GM23338 (cell line): ENCODE measurements at regions not wholly inside any gene's neighbourhood (a gene's known extent, or its start where the extent isn't known, plus 50 kb on each side); places are given as distances from the start of the nearest gene placed in this dataset.
A peak's percentile ranks its signal among the peaks of the same experiment; 100 is the strongest.

Source experiments
- ATAC-seq: fragments of 200-7000 bp; cut with Tn5 transposase; 3 replicates; pipeline ENCODE4 v1.9.1; 2020
- DNase-seq: peaks from one replicate; pipeline ENCODE4 v3.0.0-alpha.2; 2015; ENCODE audit warnings: low spot score
- H2AFZ ChIP-seq: fragments of 200-600 bp; sonication (generic); 2 replicates; pipeline ENCODE4 v1.8.0; 2016; ENCODE audit warnings: antibody characterized with exemption, mild to moderate bottlenecking, moderate library complexity
- H3F3A ChIP-seq: fragments of 200-600 bp; sonication (generic); replicated peaks from 2 replicates; pipeline ENCODE4 v1.8.0; 2017; ENCODE audit warnings: antibody characterized with exemption, mixed run types, low read depth
- H3K27ac ChIP-seq: fragments of 200-600 bp; sonication (generic); 2 replicates; pipeline ENCODE4 v1.6.1; 2016; ENCODE audit warnings: low read depth
- H3K27me3 ChIP-seq: fragments of 200-600 bp; sonication (generic); 2 replicates; pipeline ENCODE4 v1.8.0; 2016; ENCODE audit warnings: mild to moderate bottlenecking, mixed run types, moderate library complexity; ENCODE audit not compliant: insufficient read depth
- H3K36me3 ChIP-seq: fragments of 200-600 bp; sonication (generic); 2 replicates; pipeline ENCODE4 v1.8.0; 2016; ENCODE audit warnings: mild to moderate bottlenecking; ENCODE audit not compliant: insufficient read depth
- H3K4me1 ChIP-seq: fragments of 200-600 bp; sonication (generic); 2 replicates; pipeline ENCODE4 v1.8.0; 2016; ENCODE audit warnings: mild to moderate bottlenecking, moderate library complexity; ENCODE audit not compliant: insufficient read depth
- H3K4me2 ChIP-seq: fragments of 200-600 bp; sonication (generic); 2 replicates; pipeline ENCODE4 v1.7.1; 2017; ENCODE audit warnings: mixed run types
- H3K4me3 ChIP-seq: fragments of 200-600 bp; sonication (generic); 2 replicates; pipeline ENCODE4 v1.6.1; 2016; ENCODE audit warnings: mixed run types
- H3K79me2 ChIP-seq: fragments of 200-600 bp; sonication (generic); replicated peaks from 2 replicates; pipeline ENCODE4 v1.8.0; 2017; ENCODE audit warnings: mild to moderate bottlenecking; ENCODE audit not compliant: insufficient read depth
- H3K9me2 ChIP-seq: fragments of 200-600 bp; sonication (generic); 2 replicates; pipeline ENCODE4 v1.8.0; 2017; ENCODE audit not compliant: insufficient read depth
- H4K20me1 ChIP-seq: fragments of 200-600 bp; sonication (generic); replicated peaks from 2 replicates; pipeline ENCODE4 v1.8.0; 2017; ENCODE audit warnings: mild to moderate bottlenecking; ENCODE audit not compliant: insufficient read depth
- H3K27ac Mint-ChIP-seq: 2 replicates; pipeline ENCODE4 v1.8.0; 2020; ENCODE audit warnings: inconsistent platforms, mild to moderate bottlenecking, moderate library complexity, mixed read lengths
- H3K27me3 Mint-ChIP-seq: 3 replicates; pipeline ENCODE4 v1.8.0; 2022; ENCODE audit warnings: low read depth, mild to moderate bottlenecking, moderate library complexity, mixed read lengths, inconsistent platforms; ENCODE audit not compliant: insufficient read depth, poor library complexity
- H3K36me3 Mint-ChIP-seq: 3 replicates; pipeline ENCODE4 v1.8.0; 2021; ENCODE audit warnings: low read depth, mild to moderate bottlenecking, inconsistent platforms, moderate library complexity, mixed read lengths
- H3K4me1 Mint-ChIP-seq: 3 replicates; pipeline ENCODE4 v1.8.0; 2020; ENCODE audit warnings: mild to moderate bottlenecking, inconsistent platforms, mixed read lengths
- H3K4me3 Mint-ChIP-seq: 3 replicates; pipeline ENCODE4 v1.8.0; 2021; ENCODE audit warnings: moderate library complexity, mild to moderate bottlenecking, inconsistent platforms, mixed read lengths
- H3K9me3 Mint-ChIP-seq: 3 replicates; pipeline ENCODE4 v1.8.0; 2020; ENCODE audit warnings: moderate library complexity, mild to moderate bottlenecking, inconsistent platforms, mixed read lengths
- CREB1 ChIP-seq: fragments of 250-450 bp; sonication (Bioruptor Pico); IDR thresholded peaks from 2 replicates; pipeline ENCODE4 v1.5.0; 2020; ENCODE audit warnings: low read depth, mild to moderate bottlenecking, moderate library complexity
- EZH2phosphoT487 ChIP-seq: fragments of 200-600 bp; sonication (generic); IDR thresholded peaks from one replicate; pipeline ENCODE4 v1.8.1; 2018; ENCODE audit warnings: antibody characterized with exemption; ENCODE audit not compliant: unreplicated experiment
- JUNB ChIP-seq: IDR thresholded peaks from one replicate; pipeline ENCODE4 v1.6.1; 2016; ENCODE audit warnings: antibody characterized with exemption; ENCODE audit not compliant: unreplicated experiment
- NANOG ChIP-seq: IDR thresholded peaks from 2 replicates; pipeline ENCODE4 v1.6.1; 2016; ENCODE audit warnings: antibody characterized with exemption, borderline replicate concordance
- POLR2AphosphoS5 ChIP-seq: IDR thresholded peaks from 2 replicates; pipeline ENCODE4 v1.6.1; 2016; ENCODE audit warnings: antibody characterized with exemption, low read depth
- STAT1 ChIP-seq: IDR thresholded peaks from one replicate; pipeline ENCODE4 v1.6.1; 2016; ENCODE audit warnings: antibody characterized with exemption; ENCODE audit not compliant: unreplicated experiment
- ZNF114 ChIP-seq: fragments of 250-450 bp; sonication (Bioruptor Pico); IDR thresholded peaks from 2 replicates; pipeline ENCODE4 v1.5.0; 2020; ENCODE audit warnings: mild to moderate bottlenecking, moderate library complexity
- ZNF331 ChIP-seq: fragments of 250-450 bp; sonication (Bioruptor Pico); IDR thresholded peaks from 2 replicates; pipeline ENCODE4 v1.5.0; 2020; ENCODE audit warnings: low read depth, mild to moderate bottlenecking, moderate library complexity
- TF ChIP-seq, protein P1 (sequence below), 2 experiments: fragments of 200-600 bp in 1 of 2; sonication (generic) in 1 of 2; conservative IDR thresholded peaks; 2 replicates each; pipeline versions ENCODE4 v1.5.1 to v1.6.1; 2016 to 2017; ENCODE audit warnings: antibody characterized with exemption in 2 of 2, low read depth in 2 of 2, mild to moderate bottlenecking in 2 of 2, moderate library complexity in 1 of 2
- TF ChIP-seq, protein P2 (sequence below): IDR thresholded peaks from one replicate; pipeline ENCODE4 v1.6.1; 2018; ENCODE audit warnings: antibody characterized with exemption; ENCODE audit not compliant: unreplicated experiment
- TF ChIP-seq, protein P3 (sequence below): IDR thresholded peaks from 2 replicates; pipeline ENCODE4 v1.6.1; 2016; ENCODE audit warnings: antibody characterized with exemption

- TF ChIP-seq, protein P1, sequence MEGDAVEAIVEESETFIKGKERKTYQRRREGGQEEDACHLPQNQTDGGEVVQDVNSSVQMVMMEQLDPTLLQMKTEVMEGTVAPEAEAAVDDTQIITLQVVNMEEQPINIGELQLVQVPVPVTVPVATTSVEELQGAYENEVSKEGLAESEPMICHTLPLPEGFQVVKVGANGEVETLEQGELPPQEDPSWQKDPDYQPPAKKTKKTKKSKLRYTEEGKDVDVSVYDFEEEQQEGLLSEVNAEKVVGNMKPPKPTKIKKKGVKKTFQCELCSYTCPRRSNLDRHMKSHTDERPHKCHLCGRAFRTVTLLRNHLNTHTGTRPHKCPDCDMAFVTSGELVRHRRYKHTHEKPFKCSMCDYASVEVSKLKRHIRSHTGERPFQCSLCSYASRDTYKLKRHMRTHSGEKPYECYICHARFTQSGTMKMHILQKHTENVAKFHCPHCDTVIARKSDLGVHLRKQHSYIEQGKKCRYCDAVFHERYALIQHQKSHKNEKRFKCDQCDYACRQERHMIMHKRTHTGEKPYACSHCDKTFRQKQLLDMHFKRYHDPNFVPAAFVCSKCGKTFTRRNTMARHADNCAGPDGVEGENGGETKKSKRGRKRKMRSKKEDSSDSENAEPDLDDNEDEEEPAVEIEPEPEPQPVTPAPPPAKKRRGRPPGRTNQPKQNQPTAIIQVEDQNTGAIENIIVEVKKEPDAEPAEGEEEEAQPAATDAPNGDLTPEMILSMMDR (conservative IDR thresholded peaks at IDR 0.05; ENCODE audit: low read depth in 2 of 2): no peak
These were observed 130.6 kb upstream of the CBLN2 start (continued) for GRCh38 chr18:72674710-72675109.

- H3K27me3 ChIP-seq: no peaks in the 10 kb centered on the region
- H3F3A ChIP-seq: no peaks in the 10 kb centered on the region
- Mint-ChIP-seq H3K27me3 (no peaks in the 10 kb centered on the region), H3K4me1 (no peaks in the 10 kb centered on the region), H3K4me3 (no peak overlapping the region), H3K27ac (no peak overlapping the region), H3K36me3 (no peaks in the 10 kb centered on the region; the same call in 2 of the 3 replicates), H3K9me3 (peaks cover 9% of the 10 kb centered on the region)
- TF ChIP-seq, protein P2, sequence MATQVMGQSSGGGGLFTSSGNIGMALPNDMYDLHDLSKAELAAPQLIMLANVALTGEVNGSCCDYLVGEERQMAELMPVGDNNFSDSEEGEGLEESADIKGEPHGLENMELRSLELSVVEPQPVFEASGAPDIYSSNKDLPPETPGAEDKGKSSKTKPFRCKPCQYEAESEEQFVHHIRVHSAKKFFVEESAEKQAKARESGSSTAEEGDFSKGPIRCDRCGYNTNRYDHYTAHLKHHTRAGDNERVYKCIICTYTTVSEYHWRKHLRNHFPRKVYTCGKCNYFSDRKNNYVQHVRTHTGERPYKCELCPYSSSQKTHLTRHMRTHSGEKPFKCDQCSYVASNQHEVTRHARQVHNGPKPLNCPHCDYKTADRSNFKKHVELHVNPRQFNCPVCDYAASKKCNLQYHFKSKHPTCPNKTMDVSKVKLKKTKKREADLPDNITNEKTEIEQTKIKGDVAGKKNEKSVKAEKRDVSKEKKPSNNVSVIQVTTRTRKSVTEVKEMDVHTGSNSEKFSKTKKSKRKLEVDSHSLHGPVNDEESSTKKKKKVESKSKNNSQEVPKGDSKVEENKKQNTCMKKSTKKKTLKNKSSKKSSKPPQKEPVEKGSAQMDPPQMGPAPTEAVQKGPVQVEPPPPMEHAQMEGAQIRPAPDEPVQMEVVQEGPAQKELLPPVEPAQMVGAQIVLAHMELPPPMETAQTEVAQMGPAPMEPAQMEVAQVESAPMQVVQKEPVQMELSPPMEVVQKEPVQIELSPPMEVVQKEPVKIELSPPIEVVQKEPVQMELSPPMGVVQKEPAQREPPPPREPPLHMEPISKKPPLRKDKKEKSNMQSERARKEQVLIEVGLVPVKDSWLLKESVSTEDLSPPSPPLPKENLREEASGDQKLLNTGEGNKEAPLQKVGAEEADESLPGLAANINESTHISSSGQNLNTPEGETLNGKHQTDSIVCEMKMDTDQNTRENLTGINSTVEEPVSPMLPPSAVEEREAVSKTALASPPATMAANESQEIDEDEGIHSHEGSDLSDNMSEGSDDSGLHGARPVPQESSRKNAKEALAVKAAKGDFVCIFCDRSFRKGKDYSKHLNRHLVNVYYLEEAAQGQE: no peak
- TF ChIP-seq POLR2AphosphoS5 (no peak), STAT1 (no peak), ZNF114 (CRISPR knock-in tag) (no peak), EZH2phosphoT487 (no peak), JUNB (no peak), NANOG (no peak), ZNF331 (CRISPR knock-in tag) (no peak), CREB1 (CRISPR knock-in tag) (no peak)
- TF ChIP-seq, protein P3, sequence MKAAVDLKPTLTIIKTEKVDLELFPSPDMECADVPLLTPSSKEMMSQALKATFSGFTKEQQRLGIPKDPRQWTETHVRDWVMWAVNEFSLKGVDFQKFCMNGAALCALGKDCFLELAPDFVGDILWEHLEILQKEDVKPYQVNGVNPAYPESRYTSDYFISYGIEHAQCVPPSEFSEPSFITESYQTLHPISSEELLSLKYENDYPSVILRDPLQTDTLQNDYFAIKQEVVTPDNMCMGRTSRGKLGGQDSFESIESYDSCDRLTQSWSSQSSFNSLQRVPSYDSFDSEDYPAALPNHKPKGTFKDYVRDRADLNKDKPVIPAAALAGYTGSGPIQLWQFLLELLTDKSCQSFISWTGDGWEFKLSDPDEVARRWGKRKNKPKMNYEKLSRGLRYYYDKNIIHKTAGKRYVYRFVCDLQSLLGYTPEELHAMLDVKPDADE: no peak
- TF ChIP-seq, protein P1 (conservative IDR thresholded peaks at IDR 0.05; ENCODE audit: low read depth in 2 of 2): no peak
- H3K4me2 ChIP-seq: no peak overlapping the region
- peak overlapping the region; percentile 56 for H2AFZ ChIP-seq
- H4K20me1 ChIP-seq: no peaks in the 10 kb centered on the region
- no peaks in the 10 kb centered on the region for H3K79me2 ChIP-seq
- no peaks in the 10 kb centered on the region for H3K36me3 ChIP-seq
- no peak overlapping the region for H3K4me3 ChIP-seq
- no peaks in the 10 kb centered on the region for H3K9me2 ChIP-seq
- no peak for DNase-seq
- no peak for ATAC-seq
- no peaks in the 10 kb centered on the region for H3K4me1 ChIP-seq
- no peak overlapping the region for H3K27ac ChIP-seq
These were observed 129.1 kb upstream of the CBLN2 start for GRCh38 chr18:72673242-72673641.
